K562 (cell line): ENCODE measurements at regions not wholly inside any gene's neighbourhood (a gene's known extent, or its start where the extent isn't known, plus 50 kb on each side); places are given as distances from the start of the nearest gene placed in this dataset.

Experiments
- BRF1 ChIP-seq: IDR thresholded peaks from 3 replicates; pipeline ENCODE4 v1.6.1; 2011; ENCODE audit warnings: borderline replicate concordance, mild to moderate bottlenecking; ENCODE audit not compliant: insufficient read length; ENCODE audit errors: extremely low read depth
- FOS ChIP-seq: IDR thresholded peaks from 3 replicates; pipeline ENCODE4 v1.6.1; 2011; ENCODE audit not compliant: insufficient read length; ENCODE audit errors: extremely low read depth
- HMG20A ChIP-seq: fragments of 450-650 bp; formaldehyde crosslinking; conservative IDR thresholded peaks from 2 replicates; pipeline ENCODE4 v1.4.0; 2020; ENCODE audit warnings: mild to moderate bottlenecking, mixed read lengths
- IRF9 ChIP-seq: fragments of 450-650 bp; IDR thresholded peaks from 2 replicates; pipeline ENCODE4 v1.6.1; 2016; ENCODE audit warnings: missing biosample characterization, missing genetic modification characterization
- JUND ChIP-seq, 2 experiments: IDR thresholded peaks; 2 replicates in 1 of 2; 3 replicates in 1 of 2; pipeline ENCODE4 v1.6.1; 2011; ENCODE audit warnings: borderline replicate concordance in 2 of 2, low read depth in 2 of 2, low read length in 2 of 2, improper control_type of control experiment in 1 of 2, missing biosample characterization in 1 of 2, missing genetic modification characterization in 1 of 2, missing genetic modification reagents in 1 of 2
- MEF2A ChIP-seq: IDR thresholded peaks from 2 replicates; pipeline ENCODE4 v1.6.1; 2011; ENCODE audit warnings: low read depth, mild to moderate bottlenecking, low read length, moderate library complexity; ENCODE audit not compliant: control insufficient read depth
- NFE2L1 ChIP-seq: fragments of 450-650 bp; IDR thresholded peaks from 2 replicates; pipeline ENCODE4 v1.6.1; 2016; ENCODE audit warnings: missing genetic modification characterization, low read depth, mild to moderate bottlenecking, missing compliant biosample characterization, moderate library complexity, borderline replicate concordance
- NONO ChIP-seq, 2 experiments: fragments of 200-400 bp in 1 of 2; fragments of 450-650 bp in 1 of 2; formaldehyde crosslinking in 1 of 2; IDR thresholded peaks; 2 replicates each; pipeline ENCODE4 v1.6.1; 2017; ENCODE audit warnings: low read depth in 2 of 2, mild to moderate bottlenecking in 2 of 2, moderate library complexity in 2 of 2, low read length in 1 of 2
- POLR2AphosphoS5 ChIP-seq: IDR thresholded peaks from 2 replicates; pipeline ENCODE4 v1.6.1; 2011; ENCODE audit warnings: mild to moderate bottlenecking, low read depth, low read length, moderate library complexity; ENCODE audit not compliant: control insufficient read depth, insufficient read depth
- SRF ChIP-seq, 2 experiments: fragments of 250-450, 450-650 bp in 1 of 2; sonication (Bioruptor Pico) in 1 of 2; sonication (generic) in 1 of 2; formaldehyde crosslinking; IDR thresholded peaks; 2 replicates each; pipeline versions ENCODE4 v1.5.0 to v1.5.1; 2020 to 2022; ENCODE audit warnings: mild to moderate bottlenecking in 1 of 2, missing genetic modification reagents in 1 of 2
- TF ChIP-seq, protein P1 (sequence below): IDR thresholded peaks from 2 replicates; pipeline ENCODE4 v1.6.1; 2014; ENCODE audit warnings: antibody characterized with exemption

DNA sequence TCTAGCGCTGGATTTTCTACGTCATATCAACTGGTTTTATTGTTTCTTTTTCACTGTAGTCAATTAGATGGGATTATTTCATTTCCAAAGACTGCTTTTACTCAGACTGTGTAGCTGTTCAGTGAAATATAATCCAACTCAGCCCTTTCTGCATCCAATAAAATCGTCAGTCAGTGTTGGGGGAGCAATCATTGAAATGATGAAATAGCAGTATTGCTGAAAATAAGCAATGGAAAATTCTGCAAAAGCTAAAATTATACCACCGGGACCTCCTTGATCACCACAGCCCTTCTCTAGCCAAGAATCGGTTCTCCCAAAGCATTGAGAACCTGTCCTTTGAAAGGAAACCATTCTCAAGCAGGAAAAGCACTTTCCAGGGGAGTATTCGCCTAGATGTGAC, 243.1 kb upstream of the TENM3 start:
- TF ChIP-seq NFE2L1 = no peak
- no peak for TF ChIP-seq MEF2A
- TF ChIP-seq NONO (IDR thresholded peaks at IDR 0.05; ENCODE audit: low read depth in 2 of 2, low read length in 1 of 2) = no peak
- no peak for TF ChIP-seq IRF9 (tag)
- TF ChIP-seq, protein P1, sequence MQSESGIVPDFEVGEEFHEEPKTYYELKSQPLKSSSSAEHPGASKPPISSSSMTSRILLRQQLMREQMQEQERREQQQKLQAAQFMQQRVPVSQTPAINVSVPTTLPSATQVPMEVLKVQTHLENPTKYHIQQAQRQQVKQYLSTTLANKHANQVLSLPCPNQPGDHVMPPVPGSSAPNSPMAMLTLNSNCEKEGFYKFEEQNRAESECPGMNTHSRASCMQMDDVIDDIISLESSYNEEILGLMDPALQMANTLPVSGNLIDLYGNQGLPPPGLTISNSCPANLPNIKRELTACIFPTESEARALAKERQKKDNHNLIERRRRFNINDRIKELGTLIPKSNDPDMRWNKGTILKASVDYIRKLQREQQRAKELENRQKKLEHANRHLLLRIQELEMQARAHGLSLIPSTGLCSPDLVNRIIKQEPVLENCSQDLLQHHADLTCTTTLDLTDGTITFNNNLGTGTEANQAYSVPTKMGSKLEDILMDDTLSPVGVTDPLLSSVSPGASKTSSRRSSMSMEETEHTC = no peak
- TF ChIP-seq FOS = no peak
- no peak for TF ChIP-seq BRF1
- TF ChIP-seq SRF (CRISPR knock-in tag; IDR thresholded peaks at IDR 0.05) = no peak
- TF ChIP-seq POLR2AphosphoS5 = no peak
- no peak for TF ChIP-seq HMG20A (CRISPR knock-in tag)
- TF ChIP-seq JUND (IDR thresholded peaks at IDR 0.05; ENCODE audit: borderline replicate concordance, low read depth, low read length) = no peak
- no peak for TF ChIP-seq JUND (tag; IDR thresholded peaks at IDR 0.05; ENCODE audit: borderline replicate concordance, low read depth, low read length)
